ENCODE measurements at regions not wholly inside any gene's neighbourhood (a gene's known extent, or its start where the extent isn't known, plus 50 kb on each side); places are given as distances from the start of the nearest gene placed in this dataset.

DNA sequence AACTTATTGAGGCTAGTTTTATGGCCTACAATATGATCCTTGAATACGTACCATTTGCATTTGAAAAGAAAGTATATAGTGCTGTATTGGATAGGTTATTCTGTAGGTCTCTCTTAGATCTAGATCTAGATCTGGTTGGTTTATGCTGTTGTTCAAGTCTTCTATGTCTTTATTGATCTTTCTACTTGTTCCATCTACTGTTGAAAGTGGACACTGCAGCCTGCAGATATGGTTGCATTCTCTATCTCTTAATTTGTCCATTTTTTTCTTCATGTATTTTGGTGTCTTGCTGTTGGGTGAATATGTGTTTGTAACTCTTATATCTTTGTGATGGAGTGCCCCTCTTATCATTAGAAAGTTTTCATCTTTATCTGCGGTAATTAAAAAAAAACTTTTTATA lies 139.4 kb upstream of the PCDH15 start:
- ChIA-PET POLR2A (ENCODE audit: unreplicated experiment) (no interaction called here), CTCF (no interaction called here)
- Histone ChIP-seq H3F3A (ENCODE audit: low read length, unreplicated experiment) (no peaks in the 10 kb centered on the region), H3K9me3 (ENCODE audit: low read length) (no peaks in the 10 kb centered on the region), H2AFZ (ENCODE audit: low read length) (no peak overlapping the region), H3K79me2 (ENCODE audit: low read length) (no peaks in the 10 kb centered on the region), H3K9me2 (replicated peaks; ENCODE audit: low read length) (no peaks in the 10 kb centered on the region), H4K20me1 (ENCODE audit: low read length) (no peaks in the 10 kb centered on the region), H3K4me3 (ENCODE audit: low read length) (no peak overlapping the region), H3K27me3 (ENCODE audit: low read length) (no peaks in the 10 kb centered on the region), H3K4me2 (ENCODE audit: low read length) (no peak overlapping the region), H3K27ac (ENCODE audit: low read length) (no peak overlapping the region), H3K4me1 (ENCODE audit: insufficient read depth, low read length) (no peaks in the 10 kb centered on the region), H3K36me3 (ENCODE audit: low read depth, low read length) (no peaks in the 10 kb centered on the region), H3K9ac (ENCODE audit: low read length) (no peak overlapping the region)
- DNase-seq, result peak; percentile 17
- ATAC-seq, result peak; percentile 82
- no TSS peak for BruUV-seq (replicated peaks)
- intact Hi-C loops (cut with micrococcal nuclease), result loop anchor here (1.0 to 10.0 kb wide), 5 partner anchors 139 to 942 kb away; partner anchors contain the start of gene PCDH15
- no peak for TF ChIP-seq EZH2 (IDR thresholded peaks at IDR 0.05; ENCODE audit: low read length, unreplicated experiment)
- TF ChIP-seq, protein P1, sequence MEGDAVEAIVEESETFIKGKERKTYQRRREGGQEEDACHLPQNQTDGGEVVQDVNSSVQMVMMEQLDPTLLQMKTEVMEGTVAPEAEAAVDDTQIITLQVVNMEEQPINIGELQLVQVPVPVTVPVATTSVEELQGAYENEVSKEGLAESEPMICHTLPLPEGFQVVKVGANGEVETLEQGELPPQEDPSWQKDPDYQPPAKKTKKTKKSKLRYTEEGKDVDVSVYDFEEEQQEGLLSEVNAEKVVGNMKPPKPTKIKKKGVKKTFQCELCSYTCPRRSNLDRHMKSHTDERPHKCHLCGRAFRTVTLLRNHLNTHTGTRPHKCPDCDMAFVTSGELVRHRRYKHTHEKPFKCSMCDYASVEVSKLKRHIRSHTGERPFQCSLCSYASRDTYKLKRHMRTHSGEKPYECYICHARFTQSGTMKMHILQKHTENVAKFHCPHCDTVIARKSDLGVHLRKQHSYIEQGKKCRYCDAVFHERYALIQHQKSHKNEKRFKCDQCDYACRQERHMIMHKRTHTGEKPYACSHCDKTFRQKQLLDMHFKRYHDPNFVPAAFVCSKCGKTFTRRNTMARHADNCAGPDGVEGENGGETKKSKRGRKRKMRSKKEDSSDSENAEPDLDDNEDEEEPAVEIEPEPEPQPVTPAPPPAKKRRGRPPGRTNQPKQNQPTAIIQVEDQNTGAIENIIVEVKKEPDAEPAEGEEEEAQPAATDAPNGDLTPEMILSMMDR (conservative IDR thresholded peaks at IDR 0.05; ENCODE audit: low read depth, low read length), result peak; percentile 54

DNA sequence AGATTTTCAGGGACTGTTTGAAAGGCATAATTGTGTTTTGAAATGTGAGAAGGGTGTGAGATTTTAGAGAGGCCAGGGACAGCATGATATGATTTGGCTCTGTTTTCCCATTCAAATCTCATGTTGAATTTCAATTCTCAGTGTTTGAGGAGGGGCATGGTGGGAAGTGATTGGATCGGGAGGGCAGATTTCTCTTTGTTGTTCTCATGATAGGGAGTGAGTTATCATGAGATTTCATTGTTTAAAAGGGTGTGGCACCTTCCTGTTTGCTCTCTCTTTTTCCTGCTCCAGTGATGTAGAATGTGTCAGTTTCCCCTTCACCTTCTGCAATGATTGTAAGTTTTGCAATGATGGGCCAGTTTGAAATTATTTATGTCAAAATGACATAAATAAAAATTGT lies 113.0 kb upstream of the PCDH15 start:
- no peaks in the 10 kb centered on the region for H4K20me1 ChIP-seq (ENCODE audit: low read length)
- H3K9me2 ChIP-seq (replicated peaks; ENCODE audit: low read length), result no peaks in the 10 kb centered on the region
- ChIA-PET POLR2A (ENCODE audit: unreplicated experiment) (no interaction called here), CTCF (no interaction called here)
- no peak overlapping the region for H3K4me3 ChIP-seq (ENCODE audit: low read length)
- no peak overlapping the region for H3K27ac ChIP-seq (ENCODE audit: low read length)
- H3K36me3 ChIP-seq (ENCODE audit: low read depth, low read length), result no peaks in the 10 kb centered on the region
- no peaks in the 10 kb centered on the region for H3K79me2 ChIP-seq (ENCODE audit: low read length)
- DNase-seq, result no peak
- 0 out of 2 replicates have a peak, but pooled peaks cover 7% of the 10 kb centered on the region for H3K9me3 ChIP-seq (ENCODE audit: low read length)
- BruUV-seq (replicated peaks), result no TSS peak
- no peak overlapping the region for H3K4me2 ChIP-seq (ENCODE audit: low read length)
- TF ChIP-seq, protein P1 (conservative IDR thresholded peaks at IDR 0.05; ENCODE audit: low read depth, low read length), result no peak
- no peak for TF ChIP-seq EZH2phosphoT487 (IDR thresholded peaks at IDR 0.05; ENCODE audit: borderline replicate concordance, low read length)
- TF ChIP-seq EZH2 (IDR thresholded peaks at IDR 0.05; ENCODE audit: low read length, unreplicated experiment), result no peak
- H3K4me1 ChIP-seq (ENCODE audit: insufficient read depth, low read length), result no peaks in the 10 kb centered on the region
- H3K27me3 ChIP-seq (ENCODE audit: low read length), result no peaks in the 10 kb centered on the region
- no peak overlapping the region for H3K9ac ChIP-seq (ENCODE audit: low read length)
- intact Hi-C loops (cut with micrococcal nuclease), result no loop called here
- no peaks in the 10 kb centered on the region for H3F3A ChIP-seq (ENCODE audit: low read length, unreplicated experiment)
- no peak; the same call in 1 of the 2 replicates for ATAC-seq
- no peak overlapping the region for H2AFZ ChIP-seq (ENCODE audit: low read length)

DNA sequence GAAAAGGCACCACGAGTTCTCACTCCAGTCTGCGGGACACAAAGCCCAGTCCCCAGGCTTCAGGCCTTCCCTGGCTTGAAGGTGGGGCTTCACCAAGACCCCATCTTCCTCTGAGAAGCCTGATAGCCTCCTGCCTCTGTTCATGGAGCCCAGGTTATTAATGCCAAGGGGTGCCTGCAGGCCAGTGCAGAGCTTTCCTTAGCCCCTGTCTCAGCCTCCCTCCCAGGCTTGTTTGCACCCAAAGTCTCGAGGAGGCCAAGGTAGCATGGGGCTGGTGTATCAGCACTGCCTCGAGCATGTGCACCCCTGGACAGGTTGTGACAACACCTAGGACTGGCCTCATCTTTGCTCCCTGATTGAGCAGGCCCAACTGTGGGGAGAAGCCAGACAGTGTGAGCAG lies 108.1 kb upstream of the PCDH15 start:
- Histone ChIP-seq H2AFZ (ENCODE audit: low read length) (no peak overlapping the region), H3K27ac (ENCODE audit: low read length) (no peak overlapping the region), H3K4me2 (ENCODE audit: low read length) (no peak overlapping the region), H3K9ac (ENCODE audit: low read length) (no peak overlapping the region), H3K4me3 (ENCODE audit: low read length) (no peak overlapping the region), H3K9me2 (replicated peaks; ENCODE audit: low read length) (no peaks in the 10 kb centered on the region), H3K27me3 (ENCODE audit: low read length) (no peaks in the 10 kb centered on the region), H3K36me3 (ENCODE audit: low read depth, low read length) (no peaks in the 10 kb centered on the region), H3K9me3 (ENCODE audit: low read length) (no peaks in the 10 kb centered on the region), H4K20me1 (ENCODE audit: low read length) (no peaks in the 10 kb centered on the region), H3K4me1 (ENCODE audit: insufficient read depth, low read length) (no peaks in the 10 kb centered on the region), H3K79me2 (ENCODE audit: low read length) (no peaks in the 10 kb centered on the region), H3F3A (ENCODE audit: low read length, unreplicated experiment) (no peaks in the 10 kb centered on the region)
- no peak for ATAC-seq
- POLR2A ChIA-PET (ENCODE audit: unreplicated experiment), result no interaction called here
- BruUV-seq (replicated peaks), result no TSS peak
- CTCF ChIA-PET, result no interaction called here
- DNase-seq, result no peak
- TF ChIP-seq, protein P1 (conservative IDR thresholded peaks at IDR 0.05; ENCODE audit: low read depth, low read length), result no peak
- TF ChIP-seq EZH2phosphoT487 (IDR thresholded peaks at IDR 0.05; ENCODE audit: borderline replicate concordance, low read length) (no peak), EZH2 (IDR thresholded peaks at IDR 0.05; ENCODE audit: low read length, unreplicated experiment) (no peak)
- intact Hi-C loops (cut with micrococcal nuclease), result no loop called here
